GM19238 (cell line): ENCODE measurements at regions not wholly inside any gene's neighbourhood (a gene's known extent, or its start where the extent isn't known, plus 50 kb on each side); places are given as distances from the start of the nearest gene placed in this dataset.

ENCODE experiments used
- DNase-seq: peaks from one replicate; pipeline ENCODE4 v3.0.0; 2011; ENCODE audit warnings: low spot score; ENCODE audit not compliant: insufficient read length

DNA sequence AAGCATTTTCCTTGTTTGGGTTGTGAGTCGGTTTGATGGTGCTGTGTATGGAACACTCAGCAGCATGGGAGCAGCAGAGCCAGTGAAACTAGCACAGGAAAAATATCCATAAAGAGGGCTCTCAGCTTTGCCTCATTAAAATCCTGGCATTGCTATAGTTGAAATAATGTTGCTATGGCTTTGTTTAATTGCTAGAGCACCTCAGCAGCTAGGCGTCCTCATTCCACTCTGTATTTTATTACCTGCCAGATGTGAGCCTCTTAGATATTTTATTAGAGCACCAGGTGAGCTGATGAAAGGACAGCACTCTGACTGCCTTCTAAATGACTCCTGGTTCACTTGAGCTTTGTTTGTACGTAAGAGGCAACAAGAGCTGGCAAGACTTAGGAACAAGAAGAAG lies 232.4 kb downstream of the MTX2 start:
- DNase-seq: no peak

DNA sequence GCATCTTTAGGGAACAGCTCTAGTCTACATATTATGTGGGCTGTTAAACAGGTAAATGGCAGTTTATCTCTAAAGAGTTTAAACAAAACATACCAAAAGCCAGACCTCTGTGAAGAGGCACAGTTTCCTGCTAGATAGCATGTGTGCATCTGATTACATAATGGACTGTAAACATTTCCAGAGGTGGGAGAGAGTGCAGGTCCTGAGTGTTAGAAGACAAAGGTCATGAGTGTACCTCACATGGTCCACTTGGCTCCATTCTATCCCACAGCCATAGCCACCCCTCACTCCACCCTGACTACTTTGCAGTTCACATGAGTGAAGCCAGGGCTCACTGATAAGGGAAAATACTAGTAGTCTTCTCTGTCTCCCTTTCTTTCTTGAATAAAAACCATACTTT lies 233.4 kb downstream of the MTX2 start:
- DNase-seq: no peak

DNA sequence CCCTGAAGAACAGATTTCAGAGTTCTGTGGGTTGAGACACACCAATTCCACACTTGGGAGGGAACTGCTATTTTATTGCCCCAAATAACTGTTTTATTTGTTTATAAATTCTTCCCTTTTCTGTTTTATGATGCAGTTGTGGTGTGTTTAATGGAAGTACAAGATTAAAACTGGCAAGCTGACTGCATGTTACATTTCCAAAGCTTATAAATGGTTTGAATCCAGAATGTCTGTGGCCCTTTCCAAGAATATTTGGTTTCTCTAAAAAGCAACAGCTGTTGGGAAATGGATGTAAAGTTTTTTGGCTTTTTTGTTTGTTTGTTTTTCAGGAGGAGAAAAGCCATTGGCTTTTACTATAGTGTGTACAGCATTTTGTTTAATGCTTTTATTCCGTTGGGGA lies 234.5 kb downstream of the MTX2 start:
- DNase-seq: no peak

DNA sequence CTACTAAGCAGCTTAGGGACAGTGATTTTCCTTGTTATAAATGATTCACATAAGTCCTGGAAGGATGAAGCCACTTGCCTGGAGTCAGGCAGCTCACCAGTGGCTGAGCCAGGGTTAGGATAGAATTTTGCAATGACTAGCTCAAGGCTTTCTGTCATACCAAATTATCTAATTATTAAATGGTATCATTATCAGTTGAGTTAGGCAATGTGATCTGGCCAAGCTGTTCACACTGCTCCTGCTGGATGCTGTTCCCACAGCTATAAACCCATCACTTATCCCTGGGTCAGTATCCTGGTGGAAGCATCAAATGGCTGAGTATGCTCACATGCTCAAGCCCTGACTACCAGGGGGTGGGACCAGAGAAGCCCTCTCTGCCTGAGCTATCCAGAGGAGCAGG lies 235.2 kb downstream of the MTX2 start:
- DNase-seq: no peak

DNA sequence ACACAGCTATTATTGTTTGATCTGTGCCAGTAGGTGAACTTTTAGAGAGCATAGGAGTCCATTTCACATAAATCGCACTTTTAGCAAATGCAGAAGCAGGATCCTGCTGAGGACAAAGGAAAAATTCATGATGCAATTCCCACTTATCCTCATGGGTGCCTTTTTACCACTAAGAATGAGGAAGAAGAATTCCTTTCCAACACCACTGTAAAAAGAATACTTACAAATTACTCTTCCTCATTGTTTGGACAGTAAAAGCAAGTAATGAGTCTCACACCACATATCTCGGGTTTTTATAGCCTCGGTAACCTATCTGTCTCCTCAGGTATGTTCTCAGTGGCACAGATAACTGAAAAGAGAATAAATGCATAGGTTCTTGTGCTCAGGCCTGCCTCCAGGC lies 238.5 kb downstream of the MTX2 start:
- DNase-seq: no peak

DNA sequence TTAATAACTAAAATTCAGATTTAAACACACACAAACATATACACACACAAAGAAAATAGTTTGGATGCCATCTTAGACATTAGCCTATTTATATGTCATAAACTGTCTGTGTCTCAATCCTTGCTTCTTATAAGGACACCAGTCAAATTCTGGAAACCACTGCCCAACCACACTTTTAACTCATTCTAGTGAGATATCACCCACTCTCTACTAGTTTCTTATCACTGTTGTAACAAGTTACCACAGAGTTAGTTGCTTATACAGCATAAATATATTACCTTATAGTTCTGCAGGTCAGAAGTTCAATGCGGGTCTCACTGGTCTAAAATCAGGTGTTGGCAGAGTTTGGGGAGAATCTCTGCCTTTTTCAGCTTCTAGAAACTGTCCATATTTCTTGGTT lies 239.1 kb downstream of the MTX2 start:
- no peak for DNase-seq

DNA sequence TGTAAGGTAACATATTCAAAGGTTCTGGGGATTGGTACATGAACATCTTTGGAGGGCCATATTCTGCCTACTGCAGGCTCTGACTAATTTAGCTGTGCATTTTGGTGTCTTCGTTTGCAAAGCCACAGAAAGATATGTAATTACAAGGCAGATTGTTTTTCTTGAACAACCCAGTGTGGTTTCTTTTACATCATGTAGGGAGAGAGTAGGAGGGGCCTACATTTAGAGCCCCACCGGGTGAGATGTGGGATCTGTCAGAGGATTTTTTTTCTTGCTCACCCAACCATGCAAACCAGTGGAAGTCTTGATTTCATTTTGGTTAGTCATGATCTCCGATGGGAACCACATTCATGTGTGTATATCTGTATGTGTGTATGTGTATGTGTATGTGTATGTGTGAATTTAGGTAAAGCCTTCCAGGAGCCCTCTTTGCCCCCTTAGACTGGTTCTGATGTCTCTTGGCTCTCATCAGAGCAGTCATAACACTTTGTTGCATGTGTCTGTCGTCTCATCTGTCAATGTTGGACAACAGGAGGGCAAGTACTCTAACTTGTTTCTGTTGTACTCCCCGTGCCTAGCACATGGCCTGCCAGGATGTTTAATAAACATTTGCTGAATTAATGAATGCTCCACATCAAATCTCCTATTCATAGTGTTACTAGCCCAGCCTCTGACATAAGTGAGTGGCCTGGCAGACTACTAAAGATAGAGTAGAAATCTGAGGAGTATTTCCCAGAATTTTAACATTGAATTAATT lies 239.9 kb downstream of the MTX2 start:
- DNase-seq: no peak

DNA sequence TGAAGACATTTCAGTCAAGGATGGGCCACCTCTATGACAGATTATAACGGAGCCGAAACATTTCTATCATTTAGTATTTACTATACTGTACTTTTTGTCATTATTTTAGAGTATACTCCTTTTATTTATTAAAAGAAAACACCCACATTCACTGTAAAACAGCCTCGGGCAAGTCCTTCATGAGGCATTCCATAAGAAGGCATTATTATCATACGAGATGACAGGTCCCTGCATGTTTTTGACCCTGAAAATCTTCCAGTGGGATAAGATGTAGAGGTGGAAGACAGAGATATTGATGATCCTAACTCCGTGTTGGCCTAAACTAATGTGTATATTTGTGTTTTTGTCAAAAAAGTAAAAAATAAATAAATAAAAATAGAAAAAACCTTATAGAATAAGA lies 245.0 kb downstream of the MTX2 start:
- no peak for DNase-seq

DNA sequence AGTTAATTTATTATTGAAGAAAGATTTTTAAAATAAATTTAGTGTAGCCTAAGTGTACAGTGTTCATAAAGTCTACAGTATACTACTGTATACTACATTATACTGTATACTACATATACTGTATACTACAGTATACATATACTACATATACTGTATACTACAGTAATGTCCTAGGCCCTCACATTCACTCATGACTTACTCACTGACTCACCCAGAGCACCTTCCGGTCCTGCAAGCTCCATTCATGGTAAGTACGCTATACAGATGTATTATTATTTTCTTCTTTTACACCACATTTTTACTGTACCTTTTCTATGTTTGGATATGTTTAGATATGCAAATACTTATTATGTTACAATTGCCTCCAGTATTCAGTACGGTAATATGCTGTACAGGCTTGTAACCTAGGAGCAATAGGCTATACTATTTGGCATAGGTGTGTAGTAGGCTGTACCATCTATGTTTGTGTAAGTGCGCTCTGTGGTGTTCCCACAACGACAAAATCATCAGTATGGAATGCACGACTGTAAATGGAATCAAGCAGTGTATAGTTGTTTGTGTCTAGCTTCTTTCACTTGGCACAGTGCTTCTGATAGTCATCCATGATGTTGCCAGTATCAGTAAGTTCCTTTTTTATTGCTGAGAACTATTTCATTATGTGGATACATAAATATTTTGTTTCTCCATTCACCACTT lies 245.7 kb downstream of the MTX2 start:
- no peak for DNase-seq

DNA sequence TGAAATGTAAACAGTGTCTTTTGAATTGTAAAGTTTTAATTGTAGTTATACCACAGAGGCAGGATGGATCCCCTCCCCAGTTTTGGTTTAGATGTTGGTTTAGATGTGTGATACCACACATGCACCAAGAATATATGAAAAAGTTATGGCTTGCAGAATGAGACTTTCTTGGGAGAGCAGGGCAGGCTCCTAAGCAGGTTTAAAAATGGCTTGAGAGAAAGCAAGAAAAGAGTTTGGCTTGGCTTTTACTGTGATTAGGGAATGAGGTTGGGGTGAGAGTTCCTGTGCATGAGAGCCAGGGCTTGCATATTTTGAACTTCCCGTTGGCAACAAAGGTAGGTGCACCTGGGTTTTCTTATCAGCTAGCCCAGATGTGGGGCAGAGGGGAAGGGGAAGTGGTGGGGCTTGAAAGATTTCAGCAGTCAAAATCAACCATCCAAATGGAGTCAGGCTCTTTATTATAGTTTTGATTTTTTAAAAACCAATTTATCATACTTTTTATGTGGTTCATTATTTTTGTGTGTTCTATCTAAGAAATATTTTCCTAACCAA lies 246.9 kb downstream of the MTX2 start:
- DNase-seq: no peak

DNA sequence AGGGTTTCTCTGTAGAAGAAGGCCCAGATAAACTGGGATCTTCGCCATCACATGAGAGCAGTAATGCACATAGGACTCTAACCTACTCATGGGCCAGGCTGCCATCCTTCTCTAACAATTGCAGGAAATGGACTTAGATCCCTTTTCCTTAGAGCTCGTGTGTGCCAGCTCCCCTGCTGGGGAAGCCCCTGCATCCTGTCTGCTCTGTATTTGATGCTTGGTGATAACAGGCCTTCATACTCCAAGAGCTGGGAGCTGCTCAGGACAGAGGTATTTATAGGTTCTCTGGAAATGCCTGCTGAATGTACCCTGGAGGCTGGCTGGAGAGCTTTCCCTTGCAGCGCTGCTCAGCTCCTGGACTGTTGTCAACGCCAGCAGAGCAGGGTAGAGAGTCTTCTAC lies 249.6 kb downstream of the MTX2 start:
- DNase-seq: no peak

DNA sequence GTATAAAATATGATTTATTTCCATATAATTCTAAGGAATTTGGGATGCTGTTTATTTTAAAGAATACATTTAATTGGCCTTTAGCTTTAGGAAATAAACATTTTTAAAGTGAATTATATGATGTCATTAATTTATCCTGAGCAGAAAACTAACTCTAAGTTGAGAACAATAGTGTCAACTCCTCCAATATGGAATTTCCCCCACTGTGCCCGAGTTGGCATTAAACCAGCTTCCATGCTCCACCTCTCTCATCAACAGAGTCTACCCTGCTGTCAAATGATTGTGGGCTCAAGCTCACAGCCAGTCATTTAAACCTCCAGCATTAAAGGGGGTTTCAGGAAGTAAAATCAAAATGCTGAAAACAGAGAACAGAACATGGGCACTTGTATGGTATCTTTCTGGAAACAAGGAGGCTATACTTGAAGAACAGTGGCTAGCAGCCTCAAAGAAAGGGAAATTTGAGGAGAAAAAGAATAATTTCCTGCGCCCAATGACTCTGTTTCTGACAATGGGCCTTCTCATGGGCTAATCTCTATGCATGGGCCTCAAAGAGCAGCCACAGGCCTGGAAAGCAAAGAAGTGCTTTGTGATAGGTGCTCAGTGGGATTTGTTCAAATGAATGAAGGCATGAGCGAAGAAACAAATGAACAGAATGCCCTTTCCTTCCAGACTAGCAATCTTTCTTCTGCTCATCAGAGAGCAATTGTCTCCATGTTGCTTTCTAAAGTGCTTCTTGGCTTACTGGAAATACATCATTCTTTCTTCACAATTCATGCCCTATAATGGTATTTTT lies 252.8 kb downstream of the MTX2 start:
- DNase-seq: no peak

DNA sequence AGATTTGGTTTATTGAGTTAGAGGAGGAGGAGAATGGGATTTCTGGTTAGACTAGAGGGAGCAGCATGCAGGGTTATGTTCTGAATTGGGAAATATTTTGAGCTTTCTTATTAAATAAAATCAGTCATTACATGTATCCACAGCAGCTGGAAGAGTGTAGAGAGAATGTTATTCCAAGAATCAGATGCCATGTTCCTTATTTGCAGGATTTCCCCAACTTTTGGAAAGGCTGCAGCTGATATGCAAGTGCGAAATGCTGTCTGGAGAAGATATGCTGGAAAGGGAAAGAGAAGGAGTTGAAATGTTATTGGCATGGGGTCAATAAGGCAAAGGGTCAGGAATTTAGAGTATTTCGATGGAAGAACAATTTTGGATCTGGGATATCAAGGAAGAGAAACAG lies 255.8 kb downstream of the MTX2 start:
- DNase-seq: no peak

DNA sequence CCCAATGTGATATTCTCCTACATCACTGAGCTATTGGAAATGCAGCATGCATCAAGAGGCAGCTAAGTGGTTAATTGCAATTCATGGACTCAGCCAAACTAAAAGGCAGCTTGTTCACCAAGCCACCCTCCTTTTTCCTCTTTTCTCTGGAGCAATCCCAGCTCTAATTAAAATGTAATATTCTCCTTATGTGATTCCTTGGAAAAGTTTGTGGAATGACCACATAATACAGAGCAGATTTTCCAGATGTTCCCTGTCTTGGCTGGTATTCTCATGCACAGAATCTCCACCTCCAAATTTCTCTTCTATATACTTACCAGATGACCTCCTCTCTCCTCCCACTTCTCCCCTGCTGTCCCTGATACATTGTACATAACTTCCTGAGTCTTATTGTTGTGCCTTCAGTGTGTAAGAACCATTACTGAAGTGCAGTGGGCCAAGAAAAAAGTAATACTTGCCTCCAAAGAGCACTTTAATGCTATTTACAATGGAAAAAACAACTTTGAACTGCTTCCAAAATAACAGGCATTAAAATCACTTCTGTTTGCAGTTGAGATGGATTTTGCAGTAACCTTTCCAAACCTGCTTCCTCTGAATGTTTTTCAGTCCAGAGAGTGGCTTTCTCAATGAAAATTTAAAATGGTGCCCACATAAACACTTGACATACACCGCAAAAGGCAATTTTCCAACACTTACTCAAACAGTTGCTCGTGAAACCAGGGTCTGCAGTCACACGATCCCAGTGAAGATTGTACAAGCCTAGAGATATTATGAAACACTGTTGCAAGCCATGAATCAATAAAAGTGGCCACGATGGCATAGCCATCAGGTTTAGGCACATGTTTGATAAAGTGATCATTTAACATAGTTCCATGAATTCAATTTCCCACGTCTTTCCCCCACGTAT lies 258.0 kb downstream of the MTX2 start:
- no peak for DNase-seq

DNA sequence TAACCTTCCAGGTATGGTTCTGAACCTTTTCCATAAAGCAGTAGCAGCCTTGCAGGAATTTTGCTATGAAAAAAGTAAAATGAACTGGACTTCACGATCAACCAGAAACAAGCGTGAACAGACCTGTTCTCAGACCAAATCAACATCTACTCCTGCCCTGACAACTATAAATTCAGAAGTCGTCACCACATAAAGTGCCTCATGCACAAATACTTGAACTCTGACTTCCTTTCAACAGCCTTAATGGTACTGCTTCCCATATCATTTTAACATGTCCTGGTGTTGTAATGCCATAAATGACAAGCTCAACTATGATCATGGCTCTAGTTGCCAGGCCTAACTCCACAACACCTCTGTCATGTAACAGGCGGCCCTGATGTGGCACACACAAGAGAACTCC lies 262.4 kb downstream of the MTX2 start:
- DNase-seq: no peak

DNA sequence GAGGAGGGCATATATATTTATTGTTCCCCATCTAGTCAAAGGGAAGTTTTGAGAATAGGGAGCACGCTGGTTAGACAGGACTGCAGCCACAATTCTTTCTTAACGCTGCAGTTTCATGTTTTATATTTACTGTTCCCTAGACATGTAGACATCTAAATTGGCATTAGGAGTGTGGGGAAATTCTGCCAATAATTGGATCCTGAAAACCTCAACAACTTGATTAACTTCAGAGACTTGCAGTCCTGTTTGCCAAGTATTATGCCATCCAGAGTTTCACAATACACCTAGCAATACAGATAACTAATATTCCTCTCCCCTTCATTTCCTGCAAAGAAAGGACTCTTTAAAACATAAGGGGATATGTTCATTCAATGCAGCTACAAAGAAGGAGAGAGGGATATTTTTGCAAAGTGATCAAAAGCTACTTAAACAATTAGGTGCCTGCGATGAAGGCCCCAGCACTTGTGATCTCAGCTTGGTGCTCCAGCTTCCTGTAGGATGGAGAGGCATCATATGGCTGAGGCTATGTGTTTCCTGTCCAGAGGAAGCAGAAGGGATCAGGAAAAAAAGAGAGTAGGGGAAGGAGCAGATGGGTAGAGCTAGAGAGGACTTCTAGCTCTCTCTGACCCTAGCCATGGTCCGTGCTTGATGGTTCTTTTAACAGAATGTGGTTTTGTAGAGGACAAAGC lies 264.4 kb downstream of the MTX2 start:
- DNase-seq: no peak

DNA sequence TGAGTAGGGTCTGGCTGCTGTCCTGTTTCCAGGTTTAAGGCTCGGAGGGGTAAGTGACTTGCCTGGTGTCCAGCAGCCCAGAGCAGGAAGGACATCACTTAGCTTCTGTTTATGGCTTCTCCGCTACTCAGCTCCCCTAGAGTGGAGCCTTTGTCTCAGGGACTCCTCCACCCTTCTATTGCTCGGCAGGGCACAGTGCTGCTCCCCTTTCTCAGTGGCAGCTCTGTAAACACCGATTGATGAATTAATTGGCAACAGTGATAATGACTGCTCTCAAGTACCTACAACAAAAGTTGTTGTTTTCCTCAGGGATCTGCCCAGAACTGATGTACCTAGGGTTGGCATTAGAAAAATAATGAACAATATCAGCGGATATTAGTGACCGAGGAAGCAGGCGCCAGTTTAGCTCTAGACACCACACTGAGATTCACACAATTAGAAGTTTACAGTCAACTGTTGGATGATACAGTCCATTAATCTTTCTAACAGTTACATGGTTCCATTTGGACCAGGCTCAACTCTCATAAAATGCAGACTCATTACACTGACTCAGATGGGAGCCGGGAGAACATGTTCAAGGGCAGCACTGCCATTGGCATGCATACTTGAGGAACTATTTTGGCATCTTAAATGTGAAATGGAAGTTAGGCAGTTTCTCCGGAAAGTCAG lies 265.7 kb downstream of the MTX2 start:
- DNase-seq: no peak

DNA sequence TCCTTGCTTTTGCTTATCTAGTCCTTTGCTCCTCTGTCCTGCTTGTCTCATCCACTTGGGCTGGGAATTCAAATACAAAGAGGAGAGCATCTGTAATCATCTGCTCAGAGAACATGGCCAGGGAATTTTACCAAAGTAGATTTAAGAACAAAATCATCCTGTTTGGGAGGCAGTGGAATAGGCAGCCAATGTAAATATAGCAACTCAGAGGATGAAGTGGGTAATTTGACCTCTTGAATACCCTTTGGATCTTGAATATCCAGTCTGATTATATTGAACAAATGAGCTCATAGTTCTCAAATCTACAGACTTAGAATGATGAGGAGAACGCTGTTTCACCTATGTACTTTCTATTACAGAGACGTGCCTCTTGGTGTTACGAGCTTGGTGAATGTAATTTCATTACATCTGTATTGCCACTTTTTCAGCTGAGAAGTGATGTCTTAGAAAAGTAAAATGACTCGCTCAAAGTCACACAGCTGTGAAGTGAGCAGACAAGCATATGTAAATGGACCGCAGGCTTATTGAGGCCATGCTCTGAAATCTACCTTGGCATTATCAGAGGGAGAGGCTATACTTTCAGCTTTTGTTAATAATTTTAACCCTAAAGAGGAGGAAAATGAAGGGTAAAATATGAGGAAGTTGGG lies 266.3 kb downstream of the MTX2 start:
- DNase-seq: no peak

DNA sequence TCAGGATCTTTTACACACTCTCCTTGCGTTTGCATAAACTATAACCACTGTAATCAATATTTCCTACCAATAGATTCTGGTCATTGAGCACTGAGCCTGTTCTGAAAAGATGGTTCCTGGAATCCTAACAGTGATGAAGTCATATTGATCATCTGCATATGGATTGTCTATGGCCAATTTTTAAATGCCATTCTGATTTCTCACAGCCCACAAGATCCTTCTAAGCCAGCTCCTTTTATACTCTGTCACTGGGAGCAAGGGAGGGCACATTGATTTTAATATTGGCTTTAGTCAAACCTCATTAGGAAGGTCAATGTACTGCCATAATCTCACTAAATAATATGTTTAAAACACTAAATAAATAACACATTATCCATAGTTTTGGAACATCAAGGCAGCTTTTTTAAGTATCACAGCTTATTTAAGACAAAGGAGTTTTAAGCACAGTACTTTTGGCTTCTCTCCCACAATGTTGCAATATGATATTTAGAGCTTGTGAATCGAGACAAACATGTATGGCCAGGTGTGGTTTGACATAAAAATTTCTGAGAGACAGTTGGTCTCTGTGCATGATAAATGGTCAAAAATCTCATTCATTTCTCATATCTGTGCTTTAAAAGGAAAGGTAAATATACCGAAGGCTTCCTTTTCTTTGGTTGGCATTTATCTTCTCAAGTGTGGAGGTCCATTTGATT lies 267.3 kb downstream of the MTX2 start:
- DNase-seq: no peak
